ENCODE measurements at regions not wholly inside any gene's neighbourhood (a gene's known extent, or its start where the extent isn't known, plus 50 kb on each side); places are given as distances from the start of the nearest gene placed in this dataset.

DNA sequence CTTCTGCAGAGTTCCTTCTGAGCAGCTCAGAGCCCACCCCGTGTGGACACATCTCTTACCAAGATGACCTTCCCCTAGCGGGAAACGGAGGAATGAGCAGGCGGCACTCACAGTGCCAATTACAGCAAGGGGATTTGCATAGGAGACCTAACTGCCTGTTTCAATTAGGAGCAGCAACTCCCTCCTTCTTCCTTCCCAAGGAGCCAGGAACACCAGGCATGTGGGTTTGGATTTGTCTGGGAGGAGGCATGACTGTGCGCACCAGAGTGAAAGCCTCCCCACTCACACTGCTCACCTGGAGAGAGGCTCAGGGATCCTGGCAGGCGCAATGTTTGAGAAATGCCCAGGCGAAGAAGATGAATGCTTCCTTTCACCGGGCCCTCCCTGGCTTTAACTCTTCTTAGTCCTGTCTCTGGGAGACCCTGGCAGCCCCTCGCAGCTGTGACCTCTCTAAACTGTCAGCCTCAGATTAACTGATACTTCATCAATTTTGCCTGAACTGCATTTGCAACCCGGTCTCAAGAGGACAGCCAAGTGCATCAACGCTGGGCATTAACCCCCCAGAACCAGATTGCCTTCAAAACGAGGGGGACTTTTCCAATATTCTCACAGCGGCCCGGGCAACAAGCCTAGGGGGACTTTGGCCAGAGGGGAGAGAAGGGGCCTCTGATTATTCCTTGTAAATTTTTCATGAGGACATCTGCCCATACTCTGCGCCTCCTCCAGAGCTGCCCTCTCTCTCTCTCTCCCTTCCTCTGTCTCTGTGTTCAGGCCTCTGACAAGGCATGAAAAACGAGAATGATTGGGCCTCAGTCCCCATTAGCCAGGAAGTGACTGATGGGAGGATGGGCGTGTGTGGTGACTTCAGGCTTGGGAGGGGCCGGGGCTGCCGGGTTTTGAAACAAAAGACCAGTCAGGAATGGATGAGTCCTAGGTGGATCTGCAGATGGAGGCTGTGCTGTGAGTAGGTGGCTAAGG, 93.8 kb downstream of the CMPK2 start:
- no peak for DNase-seq

DNA sequence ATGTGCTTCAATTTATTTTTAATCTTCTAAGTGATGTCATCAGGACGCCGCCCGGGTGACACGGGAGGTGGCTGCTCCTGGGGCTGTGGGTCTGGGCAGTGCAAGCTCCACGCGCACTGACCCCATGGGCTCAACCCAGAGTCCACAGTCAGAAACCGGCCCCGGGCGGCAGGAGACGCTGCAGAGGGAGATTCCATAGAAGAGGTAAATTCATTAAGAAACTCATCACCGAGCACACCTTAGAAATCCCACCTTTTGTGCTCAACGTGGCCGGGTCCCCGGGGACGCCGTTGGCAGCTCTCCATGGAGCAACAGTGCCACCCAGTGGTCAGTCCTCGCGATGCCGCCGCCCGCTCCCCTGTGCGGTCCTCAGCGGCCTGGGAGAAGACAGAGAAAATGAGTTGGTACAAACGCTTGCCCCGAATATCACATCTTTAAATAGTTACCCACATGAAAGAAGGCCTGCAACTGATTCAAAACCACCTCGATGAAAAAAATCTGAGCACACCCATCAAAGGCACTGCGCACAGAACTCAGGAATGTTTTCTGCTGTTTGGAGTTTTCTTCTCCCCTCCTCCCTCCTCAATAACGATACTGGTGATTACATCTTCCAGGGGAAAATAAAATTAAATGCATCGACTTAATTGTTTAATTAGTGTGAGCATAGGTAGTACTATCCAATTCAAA, 92.6 kb downstream of the CMPK2 start:
- peak; percentile 55 to 60 for DNase-seq

DNA sequence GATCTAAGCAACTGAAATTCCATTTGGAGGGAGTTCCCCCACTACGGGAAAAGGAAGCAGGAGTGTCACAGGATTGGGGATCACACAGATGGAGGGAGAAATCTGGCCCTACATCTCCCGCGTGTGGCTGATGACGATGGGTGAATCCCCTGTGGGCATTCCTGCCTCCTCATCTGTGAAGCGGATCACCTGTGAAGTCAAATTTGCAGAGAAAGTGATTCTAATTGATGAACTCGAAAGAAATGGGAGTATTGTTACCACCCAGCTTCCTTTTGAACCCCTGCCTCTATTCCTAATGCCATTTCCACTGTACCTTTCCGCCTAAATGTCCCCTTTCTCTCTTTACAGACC, 92.0 kb downstream of the CMPK2 start:
- no peak for DNase-seq

DNA sequence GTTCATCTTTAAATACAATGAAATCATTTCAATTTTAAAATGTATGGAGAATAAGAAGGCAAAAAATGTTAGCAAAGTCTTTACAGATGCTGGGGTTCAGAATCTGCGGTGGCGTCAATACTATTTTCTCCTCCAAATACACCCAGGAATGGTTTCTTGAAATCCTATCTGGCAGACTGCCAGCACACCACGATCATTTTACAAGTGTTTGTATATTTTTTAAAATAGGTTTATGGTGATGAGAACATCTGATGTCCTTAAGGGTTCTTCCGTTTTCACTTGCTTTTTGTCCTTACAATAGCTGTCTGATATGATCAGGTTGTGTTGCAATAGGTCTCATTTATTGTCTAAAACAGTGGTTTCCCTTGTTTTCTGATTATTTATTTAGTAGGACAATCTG, 89.6 kb downstream of the CMPK2 start:
- DNase-seq = no peak

DNA sequence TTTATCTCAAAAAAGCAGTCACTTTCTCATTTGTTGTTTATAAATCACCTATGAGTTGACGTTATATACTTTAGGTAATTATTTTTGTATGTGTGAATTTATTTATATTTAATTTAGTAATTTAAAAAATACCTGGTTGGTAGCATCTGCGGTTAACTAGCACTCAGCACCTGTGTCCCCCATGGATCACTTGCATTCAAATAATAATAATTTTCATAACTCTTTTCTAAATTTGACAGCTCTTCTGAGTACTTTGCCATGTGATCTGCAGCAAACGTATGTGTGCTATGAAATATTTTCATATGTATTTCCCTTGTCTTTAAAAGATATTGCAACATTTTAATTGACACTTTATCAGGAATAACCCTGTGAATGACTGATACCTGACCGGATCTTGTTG, 88.1 kb downstream of the CMPK2 start:
- no peak for DNase-seq

DNA sequence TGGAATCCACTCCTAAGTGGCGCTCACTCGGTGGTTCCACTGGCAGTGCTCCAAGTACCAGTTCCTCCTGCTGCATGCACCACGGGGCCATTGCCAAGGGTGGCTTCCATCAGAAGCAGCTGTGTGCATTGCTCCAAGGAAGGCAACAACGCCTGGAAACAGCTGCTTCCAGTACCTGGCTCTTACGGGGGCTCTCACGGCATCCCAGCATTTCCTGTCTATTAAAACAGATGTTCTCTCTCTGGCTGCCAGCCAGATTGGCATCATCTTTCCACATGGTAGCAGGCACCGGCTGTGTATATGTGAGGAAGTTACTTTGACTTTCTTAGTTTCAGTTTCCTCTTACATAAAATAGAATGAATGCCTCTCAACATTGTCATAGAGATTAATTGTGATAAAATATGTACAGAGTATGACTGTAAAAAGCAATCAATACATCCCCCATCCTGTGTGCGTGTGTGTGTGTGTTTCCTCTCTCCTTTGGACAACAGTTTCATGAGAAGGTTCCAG, 84.9 kb downstream of the CMPK2 start:
- DNase-seq = no peak

DNA sequence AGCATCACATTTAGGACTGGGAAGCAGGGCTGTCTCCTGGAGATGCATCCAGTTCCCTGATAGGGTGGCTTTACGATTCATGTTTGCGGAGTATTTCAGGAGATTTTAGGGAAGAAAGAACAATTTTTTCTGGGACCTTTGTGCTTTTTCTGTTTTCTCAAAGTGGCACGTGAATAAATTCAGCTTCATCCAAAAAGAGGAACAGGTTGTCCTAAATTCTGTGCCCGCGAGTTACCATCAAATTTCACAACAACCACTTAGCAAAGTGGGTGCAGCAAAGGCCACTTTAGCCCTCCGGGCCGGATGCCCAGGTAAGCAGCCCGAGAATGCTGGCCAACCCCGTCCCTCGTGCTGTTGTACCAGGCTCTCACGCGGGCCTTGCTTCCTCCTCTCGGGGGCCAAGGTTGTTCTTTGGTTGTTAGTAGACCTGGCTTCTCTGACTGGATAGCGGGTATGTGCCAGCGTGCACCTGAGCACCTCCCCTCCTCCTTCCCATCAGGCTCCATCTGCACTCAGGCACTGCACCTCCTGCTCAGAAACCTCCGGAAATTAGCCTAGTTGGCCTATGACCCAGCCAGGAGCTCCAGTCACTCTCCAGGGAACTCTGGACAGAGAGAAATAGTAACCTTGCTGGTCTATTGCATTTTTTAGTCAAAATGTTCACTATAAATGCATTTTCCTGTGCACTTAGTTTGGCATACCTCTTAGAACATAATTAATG, 83.0 kb downstream of the CMPK2 start:
- no peak for DNase-seq

DNA sequence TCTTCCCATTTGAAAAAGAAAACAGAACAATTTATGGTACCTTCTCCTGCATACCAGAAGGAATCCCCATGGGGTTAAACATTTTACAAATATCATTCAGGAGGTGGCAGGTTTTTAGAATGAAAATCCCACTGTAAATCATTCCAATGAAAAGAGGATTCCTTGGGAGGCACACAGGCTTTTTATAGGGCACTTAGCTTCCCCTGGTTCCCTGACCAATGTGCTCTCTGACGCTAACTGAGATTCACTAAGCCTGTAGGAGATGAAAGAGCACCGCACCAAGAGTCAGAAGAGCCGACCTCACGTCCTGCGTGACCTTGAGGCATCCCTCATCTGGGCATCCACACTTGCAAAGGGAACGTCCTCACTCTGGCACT, 82.5 kb downstream of the CMPK2 start:
- no peak for DNase-seq

DNA sequence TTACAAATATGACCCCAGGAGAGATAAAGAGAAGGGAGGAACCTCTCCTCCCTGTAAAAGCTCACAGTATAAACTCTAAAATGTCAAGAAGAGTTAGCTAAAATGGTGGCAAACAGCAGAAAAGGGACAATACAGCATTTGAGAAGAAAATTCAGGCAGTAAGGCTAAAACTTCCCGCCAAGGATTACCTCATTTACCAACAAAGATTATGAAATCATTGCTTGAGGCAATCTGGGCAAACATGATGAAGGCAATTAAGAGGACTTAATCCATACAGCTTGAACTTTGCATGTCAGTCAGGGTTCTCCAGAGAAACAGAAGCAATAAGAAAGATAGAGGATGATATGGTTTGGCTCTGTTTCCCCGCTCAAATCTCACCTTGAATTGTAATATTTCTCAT, 81.4 kb downstream of the CMPK2 start:
- no peak for DNase-seq

DNA sequence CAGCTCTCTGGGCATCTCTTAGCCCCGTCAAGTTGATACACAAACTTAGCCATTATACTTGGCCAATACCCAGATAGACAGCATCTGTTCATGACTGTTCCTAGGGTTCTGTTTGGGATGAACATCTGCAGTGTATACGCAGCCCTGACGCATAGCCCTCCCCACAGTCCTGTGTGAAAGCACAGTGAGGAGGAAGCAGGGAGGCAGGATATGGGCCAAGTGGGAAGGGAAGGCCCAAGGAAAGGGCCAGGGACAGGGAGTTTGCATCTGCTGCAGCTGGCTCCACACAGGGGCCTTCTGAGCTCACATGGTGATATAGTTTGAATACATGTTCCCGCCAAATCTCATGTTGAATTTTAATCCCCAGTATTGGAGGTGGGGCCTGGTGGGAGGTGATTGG, 80.2 kb downstream of the CMPK2 start:
- no peak for DNase-seq

DNA sequence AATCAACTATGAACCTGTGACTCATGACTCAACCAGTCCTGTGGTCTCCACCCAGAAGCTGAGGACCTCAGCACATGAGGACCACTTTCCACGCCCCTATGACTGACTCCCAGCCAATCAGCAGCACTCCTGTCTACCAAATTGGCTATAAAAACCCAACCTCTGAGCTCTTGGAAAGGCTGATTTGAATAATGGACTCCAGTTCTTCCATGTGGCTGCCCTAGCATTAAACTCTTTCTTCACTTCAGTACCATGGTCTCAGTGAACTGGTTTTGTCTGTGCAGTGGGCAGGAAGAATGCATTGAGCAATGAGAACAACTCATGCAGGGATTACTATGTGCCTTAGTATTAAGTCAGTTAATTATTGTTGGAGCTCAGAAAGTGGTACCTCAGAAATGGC, 78.3 kb downstream of the CMPK2 start:
- no peak for DNase-seq

DNA sequence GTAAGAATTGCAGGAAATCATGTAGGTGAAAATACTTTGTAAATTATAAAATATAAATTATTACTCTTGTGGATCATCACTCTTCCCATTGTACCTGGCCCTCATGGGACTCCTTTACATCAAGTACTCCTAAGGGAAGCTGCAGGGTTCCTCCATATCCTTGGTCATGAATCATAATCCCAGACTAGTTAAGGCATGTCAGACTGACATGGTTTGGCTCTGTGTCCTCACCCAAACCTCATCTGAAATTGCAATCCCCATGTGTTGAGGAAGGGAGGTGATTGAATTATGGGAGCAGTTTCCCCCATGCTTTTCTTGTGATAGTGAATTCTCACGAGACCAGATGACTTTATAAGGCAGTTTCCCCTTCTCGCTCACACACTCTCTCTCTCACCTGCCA, 77.1 kb downstream of the CMPK2 start:
- DNase-seq = no peak

DNA sequence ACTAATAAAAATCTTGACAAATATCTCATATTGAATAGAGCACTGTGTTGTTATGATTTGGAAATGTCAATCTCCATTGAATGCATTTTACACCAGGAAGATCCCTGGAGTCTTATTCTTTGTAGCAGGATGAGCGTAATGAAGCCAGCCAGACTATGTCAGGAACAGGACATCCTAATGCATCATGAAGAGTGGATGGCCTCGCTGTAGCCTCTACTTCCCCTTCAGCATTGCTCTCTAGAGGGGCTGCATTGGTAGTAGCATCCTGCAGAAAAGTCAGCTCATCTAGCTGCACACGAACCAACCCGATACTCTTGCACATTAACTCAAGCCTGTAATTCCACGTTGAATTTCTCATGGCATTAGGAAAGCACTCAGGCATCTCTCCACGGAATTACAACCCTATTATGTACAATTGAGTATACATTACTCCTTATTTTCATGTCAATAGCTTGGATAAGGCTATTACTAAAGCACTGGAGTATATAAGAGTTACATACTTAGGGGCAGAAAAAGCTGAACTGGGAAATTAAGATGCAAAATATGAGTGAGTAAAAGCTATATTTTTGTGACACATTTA, 76.1 kb downstream of the CMPK2 start:
- no peak for DNase-seq

DNA sequence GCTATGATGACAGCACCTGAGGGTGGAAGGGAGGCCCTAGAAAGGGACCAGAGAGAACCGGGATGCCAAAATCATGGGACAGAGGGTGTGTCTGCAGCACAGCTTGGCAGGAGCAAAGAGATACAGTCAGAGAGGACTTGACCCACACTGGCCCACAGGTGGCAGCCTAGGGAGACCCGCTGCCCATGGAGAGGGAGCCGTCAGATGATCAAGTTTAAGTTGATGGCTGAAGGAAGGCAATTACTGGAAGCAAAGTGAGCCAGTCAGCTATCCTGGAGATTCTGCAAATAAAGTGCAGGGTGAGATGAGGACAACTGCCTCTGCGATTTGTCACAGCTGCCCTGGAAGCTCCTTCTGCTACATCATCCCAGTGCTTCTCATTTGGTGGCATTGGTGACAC, 74.0 kb downstream of the CMPK2 start:
- DNase-seq = no peak

DNA sequence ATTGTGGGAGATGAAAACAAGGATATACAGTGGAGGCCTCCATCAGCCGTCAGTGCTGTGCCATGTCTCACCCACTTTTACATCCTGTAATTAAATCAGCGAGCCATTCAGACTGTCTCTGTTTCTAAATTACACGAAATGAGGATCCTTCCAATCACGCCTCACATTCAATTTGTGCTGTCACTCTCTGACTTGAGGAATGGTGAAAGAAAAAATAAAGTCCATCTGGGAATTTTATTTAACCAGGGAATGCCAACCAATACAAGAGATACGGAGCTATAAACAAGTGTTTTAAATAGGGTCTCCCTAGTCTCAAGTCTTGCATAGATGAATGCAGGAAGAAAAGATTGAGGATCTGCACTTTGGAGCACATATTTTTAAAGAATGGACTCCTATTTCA, 72.8 kb downstream of the CMPK2 start:
- DNase-seq = no peak

DNA sequence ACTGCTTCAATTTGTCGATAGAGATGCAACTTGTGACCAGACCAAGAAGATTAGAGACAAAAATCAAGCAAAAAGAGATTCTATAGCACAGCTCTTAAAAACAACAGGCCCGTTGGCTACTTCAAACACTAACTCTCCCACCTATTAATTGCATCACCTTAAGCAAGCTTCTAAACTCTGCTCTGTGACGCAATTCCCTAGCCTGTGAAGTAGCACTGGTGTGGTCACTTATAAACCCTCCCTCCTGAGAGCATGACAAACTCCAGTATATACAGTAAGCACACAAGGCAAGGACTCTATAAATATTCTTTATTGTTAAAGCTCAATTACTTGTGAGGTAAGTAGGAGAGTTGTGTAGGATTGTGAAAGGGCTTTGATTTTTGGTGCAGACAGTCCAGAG, 72.3 kb downstream of the CMPK2 start:
- DNase-seq = no peak

DNA sequence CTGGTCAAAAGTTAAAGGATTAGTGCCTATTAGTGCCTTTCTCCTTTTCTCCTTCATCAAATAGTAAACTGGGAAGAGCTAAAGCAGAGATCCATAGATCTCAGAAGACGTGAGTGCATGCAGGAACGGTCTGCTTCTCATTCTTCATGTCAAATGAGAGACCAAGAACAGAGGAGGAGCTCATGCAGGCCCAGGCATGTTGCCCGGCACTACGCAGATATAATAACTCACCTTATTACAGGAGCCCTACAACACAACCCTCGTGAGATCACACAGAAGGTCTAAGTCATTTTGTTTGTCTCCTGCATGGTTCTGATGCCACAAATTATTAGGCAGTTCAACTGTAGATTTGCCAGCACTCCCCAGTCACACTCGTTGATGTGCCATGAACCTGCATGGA, 71.8 kb downstream of the CMPK2 start:
- no peak for DNase-seq

DNA sequence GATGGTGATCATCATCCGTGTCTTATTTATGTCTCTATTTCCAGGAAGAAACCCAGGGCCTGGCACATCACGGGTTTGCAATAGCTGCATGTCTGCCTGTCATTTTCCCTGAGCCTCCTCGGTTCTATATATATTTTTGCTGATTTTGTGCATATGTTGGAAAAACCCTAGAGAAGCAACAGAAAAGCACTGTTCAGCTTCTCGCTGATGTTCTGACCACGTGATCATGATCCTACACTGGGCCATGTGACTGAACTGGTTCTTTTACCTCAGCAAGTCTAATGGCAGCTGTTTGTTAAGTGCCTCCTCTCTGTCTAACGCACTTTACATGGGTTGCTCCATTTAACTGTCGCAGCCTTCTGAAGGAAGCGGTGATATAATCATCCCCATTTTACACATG, 71.3 kb downstream of the CMPK2 start:
- no peak for DNase-seq

Data from NCI-H1930 (cell line).